Posterior vena cava (tissue), 2 donors: ENCODE measurements at regions not wholly inside any gene's neighbourhood (a gene's known extent, or its start where the extent isn't known, plus 50 kb on each side); places are given as distances from the start of the nearest gene placed in this dataset.
A peak's percentile ranks its signal among the peaks of the same experiment; 100 is the strongest.
"Not testable (repeated sequence)": the region's sequence is repeated elsewhere in the genome, so short reads cannot be mapped to it uniquely, and the experiment has no call there.

Source experiments
- DNase-seq: peaks from one replicate; pipeline ENCODE4 v3.0.0-alpha.2; 2020; ENCODE audit warnings: low spot score
- intact Hi-C, 2 donors: fragments of 100-400 bp; cut with DNase I; formaldehyde crosslinking; loops; one replicate each; pipeline versions ENCODE4 v1.14.1 to v1.14.2; 2022 to 2023
- donor health status: DM: yes; HTN: yes; CAD: no.
- donor health status: DM: yes; HTN: yes; CAD: no.

DNA sequence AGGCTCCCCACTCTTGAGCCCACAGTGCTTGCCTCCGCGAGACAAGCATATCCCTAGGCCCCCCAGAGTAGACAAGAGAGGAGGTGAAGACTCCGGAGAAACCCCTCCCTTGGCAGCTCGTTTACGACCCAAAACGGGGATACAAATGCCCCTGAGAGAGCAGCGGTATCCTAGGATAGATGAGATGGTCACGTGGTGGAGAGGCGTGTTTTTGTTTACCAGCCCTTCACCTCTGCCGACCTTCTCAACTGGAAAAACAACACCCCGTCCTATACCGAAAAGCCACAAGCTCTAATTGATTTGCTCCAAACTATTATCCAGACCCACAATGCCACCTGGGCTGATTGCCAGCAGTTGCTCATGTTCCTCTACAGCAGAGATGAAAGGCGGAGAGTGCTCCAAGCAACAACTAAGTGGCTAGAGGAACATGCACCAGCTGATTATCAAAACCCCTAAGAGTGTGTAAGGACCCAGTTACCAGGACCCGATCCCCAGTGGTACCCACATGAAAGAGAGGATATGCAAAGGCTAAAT lies 99.5 kb upstream of the OSBPL11 start:
- intact Hi-C loops, result no loop called here
- no peak for DNase-seq

- DNase-seq, result no peak
- intact Hi-C loops, result no loop called here
These were observed 100.4 kb upstream of the OSBPL11 start for GRCh38 chr3:125695688-125696087.

GRCh38 chr3:125697126-125697525 lies 101.8 kb upstream of the OSBPL11 start:
- DNase-seq, intact Hi-C loops: not testable (repeated sequence)

DNA sequence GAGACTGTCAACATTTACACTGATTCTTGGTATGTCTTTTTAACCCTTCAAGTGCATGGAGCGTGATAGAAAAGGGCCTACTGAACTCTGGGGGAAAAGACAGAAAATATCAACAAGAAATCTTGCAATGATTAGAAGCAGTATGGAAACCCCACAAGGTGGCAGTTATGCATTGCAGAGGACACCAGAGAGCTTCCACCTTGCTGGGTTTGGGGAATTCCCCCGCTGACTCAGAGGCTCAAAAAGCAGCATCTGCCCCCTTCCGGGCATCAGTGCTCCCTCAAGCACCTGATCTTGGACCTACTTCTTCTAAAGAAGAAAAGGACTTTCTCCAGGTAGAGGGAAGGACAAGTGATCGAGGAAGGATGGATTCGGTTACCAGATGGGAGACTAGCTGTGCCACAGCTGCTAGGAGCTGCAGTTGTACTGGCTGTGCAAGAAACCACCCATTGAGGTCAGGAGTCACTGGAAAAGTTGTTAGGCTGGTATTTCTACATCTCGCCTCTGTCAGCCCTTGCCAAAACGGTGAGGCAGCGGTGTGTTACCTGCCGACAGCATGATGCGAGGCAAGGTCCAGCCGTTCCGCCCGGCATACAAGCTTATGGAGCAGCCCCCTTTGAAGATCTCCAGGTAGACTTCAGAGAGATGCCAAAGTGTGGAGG lies 102.8 kb upstream of the OSBPL11 start:
- intact Hi-C loops, DNase-seq: not testable (repeated sequence)

- no peak for DNase-seq
- intact Hi-C loops, result no loop called here
These were observed 120.4 kb upstream of the OSBPL11 start for GRCh38 chr3:125715651-125716050.

DNA sequence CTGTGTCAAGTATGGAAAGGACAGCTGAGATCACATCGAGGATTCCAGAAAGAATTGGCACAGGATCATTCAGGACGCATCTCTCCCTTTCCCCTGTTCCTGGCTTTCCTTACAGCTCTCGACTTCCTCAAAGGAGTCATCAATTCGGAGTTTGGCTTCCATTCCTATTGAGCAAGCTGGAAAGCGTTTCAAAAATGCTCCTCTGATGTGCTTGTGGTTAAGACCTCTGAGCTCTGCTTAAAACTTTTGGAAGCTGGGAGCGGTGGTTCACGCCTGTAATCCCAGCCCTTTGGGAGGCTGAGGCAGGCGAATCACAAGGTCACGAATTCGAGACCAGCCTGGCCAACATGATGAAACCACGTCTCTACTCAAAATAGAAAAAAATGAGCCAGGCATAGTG lies 136.9 kb upstream of the OSBPL11 start:
- intact Hi-C loops, DNase-seq: not testable (repeated sequence)

DNA sequence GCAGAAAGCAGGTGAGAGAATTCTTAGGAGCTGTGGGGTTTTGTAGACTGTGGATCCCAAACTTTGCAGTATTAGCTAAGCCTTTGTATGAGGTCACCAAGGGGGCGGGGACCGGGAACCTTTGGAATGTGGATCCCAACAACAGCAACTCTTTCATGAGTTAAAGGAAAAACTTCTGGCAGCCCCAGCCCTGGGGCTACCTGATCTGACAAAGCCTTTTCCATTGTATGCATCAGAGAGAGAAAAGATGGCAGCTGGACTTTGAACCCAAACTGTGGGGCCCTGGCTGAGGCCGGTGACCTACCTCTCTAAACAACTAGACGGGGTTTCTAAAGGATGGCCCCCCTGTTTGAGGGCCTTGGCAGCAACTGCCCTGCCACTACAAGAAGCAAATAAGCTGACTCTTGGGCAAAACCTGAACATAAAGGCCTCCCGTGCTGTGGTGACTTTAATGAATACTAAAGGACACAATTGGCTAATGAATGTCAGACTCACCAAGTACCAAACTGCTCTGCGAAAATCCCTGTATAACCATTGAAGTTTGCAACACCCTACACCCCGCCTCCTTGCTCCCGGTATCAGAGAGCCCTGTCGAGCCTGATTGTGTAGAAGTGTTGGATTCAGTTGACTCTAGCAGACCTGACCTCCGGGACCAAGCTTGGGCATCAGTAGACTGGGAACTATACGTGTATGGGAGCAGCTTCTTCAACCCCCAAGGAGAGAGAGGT lies 146.9 kb upstream of the OSBPL11 start:
- intact Hi-C loops, DNase-seq: not testable (repeated sequence)

GRCh38 chr3:125742845-125743244 lies 147.5 kb upstream of the OSBPL11 start:
- DNase-seq, intact Hi-C loops: not testable (repeated sequence)

GRCh38 chr3:125757050-125757449 lies 161.8 kb upstream of the OSBPL11 start:
- intact Hi-C loops, DNase-seq: not testable (repeated sequence)

GRCh38 chr3:125758641-125759130 lies 163.4 kb upstream of the OSBPL11 start:
- intact Hi-C loops, DNase-seq: not testable (repeated sequence)

DNA sequence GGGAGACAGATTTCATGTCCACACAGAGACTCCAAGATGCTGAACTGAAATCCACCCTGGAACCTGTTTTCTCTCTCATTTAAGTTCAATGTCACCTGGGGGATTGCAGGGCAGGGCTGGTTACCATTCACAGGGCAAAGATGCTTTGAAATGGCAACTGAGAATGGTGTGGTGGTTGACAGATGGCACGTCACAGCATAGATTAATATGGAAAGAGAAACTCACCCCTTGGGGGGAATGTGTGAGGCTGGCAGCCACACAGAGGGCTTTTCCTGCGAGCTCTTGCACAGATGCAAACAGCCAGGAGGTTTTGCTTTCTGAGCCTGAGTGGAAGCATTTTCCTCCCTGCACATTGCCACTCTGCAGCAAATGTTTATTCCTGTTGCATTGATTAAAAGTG lies 167.3 kb upstream of the OSBPL11 start:
- intact Hi-C loops, DNase-seq: not testable (repeated sequence)

DNA sequence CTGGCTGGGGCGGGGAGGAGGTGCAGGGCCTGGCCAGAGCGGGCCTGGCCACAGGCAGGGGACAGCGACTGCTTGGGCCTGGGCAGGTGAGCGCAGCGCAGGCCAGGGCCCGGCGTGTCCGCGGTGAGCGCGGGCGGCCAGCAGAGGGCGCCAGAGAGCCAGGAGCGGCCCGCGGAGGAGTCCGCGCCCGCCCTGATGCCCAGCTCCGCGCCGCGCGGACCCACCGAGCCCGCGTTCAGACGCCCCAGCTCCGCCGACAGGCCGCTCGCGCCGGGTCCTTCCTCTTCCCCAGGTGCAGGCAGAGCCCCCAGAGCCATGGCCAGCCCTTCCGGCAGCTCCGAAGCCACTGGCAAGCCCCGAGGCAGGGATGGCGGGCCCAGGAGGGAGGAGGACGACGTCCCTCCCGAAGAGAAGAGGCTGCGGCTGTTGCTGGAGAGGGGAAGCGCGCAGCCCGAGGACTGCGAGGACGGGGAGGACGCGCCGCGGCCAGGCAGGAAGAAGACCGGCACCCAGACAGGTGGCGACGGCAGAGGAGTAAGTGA lies 171.1 kb upstream of the OSBPL11 start:
- intact Hi-C loops, result not testable (repeated sequence)
- DNase-seq, result peak; percentile 85

- DNase-seq, intact Hi-C loops: not testable (repeated sequence)
These were observed 171.6 kb upstream of the OSBPL11 start for GRCh38 chr3:125766931-125767330.

DNA sequence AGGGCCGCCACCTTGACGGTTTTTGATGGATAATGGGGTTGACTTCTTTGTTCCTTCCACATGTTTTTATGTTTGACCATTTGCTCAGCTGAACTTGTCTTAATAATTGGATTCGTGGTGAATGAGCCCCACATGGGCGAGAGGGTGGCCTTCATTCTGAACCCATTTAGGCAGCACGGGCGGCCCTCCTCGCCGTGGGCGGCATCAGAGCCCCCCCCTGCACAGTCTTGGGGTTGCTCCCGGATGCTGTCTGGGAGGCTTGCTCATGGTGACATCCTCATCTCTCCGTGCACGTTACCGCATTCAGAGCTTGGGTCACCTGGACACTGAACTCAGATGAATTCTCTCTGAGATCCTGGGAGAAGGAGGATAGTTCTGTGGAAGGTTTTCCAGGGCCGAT lies 172.3 kb upstream of the OSBPL11 start:
- intact Hi-C loops, result no loop called here
- DNase-seq, result no peak

GRCh38 chr3:125768821-125769220 lies 173.5 kb upstream of the OSBPL11 start:
- intact Hi-C loops, DNase-seq: not testable (repeated sequence)

DNA sequence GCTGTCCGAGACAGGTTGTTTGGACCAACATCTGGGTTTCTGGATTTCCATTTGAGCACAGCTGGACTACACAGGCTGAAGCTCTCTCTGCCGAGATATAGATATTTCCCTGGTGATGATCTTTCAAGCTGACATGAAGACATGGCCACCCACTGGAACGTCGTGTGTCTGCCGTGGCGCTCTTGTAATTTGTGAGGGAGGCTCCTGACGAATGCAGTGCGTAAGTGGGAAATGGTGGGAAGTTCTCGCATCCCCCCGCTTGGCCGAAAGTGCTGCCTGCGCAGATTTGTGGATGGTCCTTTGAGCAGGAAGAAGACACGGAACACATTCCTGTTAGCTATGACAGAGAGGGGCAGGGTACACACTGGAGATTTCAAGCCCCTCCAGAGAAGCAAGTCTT lies 176.2 kb upstream of the OSBPL11 start:
- intact Hi-C loops, DNase-seq: not testable (repeated sequence)

- intact Hi-C loops, DNase-seq: not testable (repeated sequence)
These were observed 179.2 kb upstream of the OSBPL11 start for GRCh38 chr3:125774433-125775034.

GRCh38 chr3:125775106-125775505 lies 179.8 kb upstream of the OSBPL11 start:
- DNase-seq, intact Hi-C loops: not testable (repeated sequence)

DNA sequence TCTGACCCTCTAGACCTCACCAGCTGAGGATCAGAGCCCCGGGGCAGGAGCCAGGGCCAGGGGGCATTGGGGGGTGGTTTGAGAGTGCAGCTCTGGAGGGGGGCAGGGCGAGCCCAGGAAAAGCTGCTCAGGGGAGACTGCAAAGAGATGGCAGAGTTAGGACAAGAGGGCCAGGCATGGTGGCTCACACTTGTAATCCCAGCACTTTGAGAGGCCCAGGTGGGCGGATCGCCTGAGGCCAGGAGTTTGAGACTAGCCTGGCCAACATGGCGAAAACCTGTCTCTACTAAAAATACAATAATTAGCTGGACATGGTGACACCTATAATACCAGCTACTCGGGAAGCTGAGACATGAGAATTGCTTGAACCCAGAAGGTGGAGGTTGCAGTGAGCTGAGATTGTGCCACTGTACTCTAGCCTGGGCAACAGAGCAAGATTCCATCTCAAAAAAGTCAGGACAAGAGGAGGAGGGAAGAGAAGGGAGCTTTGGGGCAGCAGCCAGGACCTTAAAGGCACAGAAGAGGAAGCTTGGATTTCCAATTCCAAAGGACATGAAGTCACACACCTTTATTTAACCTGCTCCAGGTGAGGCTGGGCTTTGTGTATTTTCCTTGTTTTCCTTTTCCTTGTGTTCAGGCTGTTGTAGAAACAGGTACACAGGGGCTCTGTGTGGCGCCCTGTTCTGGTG lies 180.5 kb upstream of the OSBPL11 start:
- DNase-seq, intact Hi-C loops: not testable (repeated sequence)
